ENCODE measurements at regions not wholly inside any gene's neighbourhood (a gene's known extent, or its start where the extent isn't known, plus 50 kb on each side); places are given as distances from the start of the nearest gene placed in this dataset.

DNA sequence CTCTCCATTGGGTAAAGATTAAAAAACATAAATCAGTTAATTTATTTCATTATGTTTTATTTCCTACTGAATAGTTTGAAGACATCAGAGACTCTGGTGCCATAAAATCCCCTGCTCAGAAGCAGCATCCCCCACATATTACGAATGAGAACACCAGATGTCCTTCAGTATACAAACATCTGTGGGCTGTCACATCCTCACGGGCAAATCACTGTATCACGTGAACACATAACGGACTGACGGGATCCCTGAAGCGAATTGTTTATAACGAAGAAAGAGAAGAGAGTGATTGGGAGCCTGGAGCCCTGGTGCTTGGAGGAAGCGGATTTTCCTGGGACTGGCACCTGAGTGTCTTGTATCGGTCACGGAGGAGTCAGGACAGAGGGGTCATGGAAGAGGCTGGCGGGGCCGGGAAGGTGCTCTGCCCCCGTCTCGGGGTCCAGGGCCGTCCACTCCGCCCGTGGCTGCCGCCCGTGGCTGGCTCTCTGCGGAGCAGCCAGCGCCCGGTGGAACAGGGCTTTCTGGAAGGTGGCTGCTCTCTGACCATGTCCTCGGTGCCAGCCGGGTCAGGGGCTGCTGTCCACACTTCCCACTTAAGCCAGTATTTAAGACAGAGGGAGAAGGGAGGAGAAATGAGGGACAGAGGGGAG lies 452.7 kb upstream of the FAT1 start:
- ATAC-seq, result no peak
- ChIA-PET CTCF (ENCODE audit: low intra/inter-chr PET ratio, low total read pairs) (no interaction called here), POLR2A (no interaction called here)
- in situ Hi-C loops (cut with HindIII; ENCODE audit: extremely low pct_ligation_motif_present, low pct_unique_long_range_greater_than_20kb) (no loop called here), intact Hi-C loops (cut with micrococcal nuclease; ENCODE audit: unreplicated experiment) (no loop called here)
- Histone ChIP-seq H4K20me1 (ENCODE audit: insufficient read depth, low read length) (no peaks in the 10 kb centered on the region), H2AFZ (ENCODE audit: low read length) (no peak overlapping the region), H3K4me3 (replicated peaks in 1 of 3; ENCODE audit: insufficient read depth in 1 of 3, low read depth in 2 of 3, low read length in 3 of 3) (no peak overlapping the region), H3K4me1 (ENCODE audit: insufficient read depth, low read length) (peaks cover 8% of the 10 kb centered on the region), H3K9ac (ENCODE audit: insufficient read depth, low read depth, low read length) (no peak overlapping the region), H3K79me2 (ENCODE audit: insufficient read depth, low read length) (no peaks in the 10 kb centered on the region), H3K27me3 (ENCODE audit: control insufficient read depth in 1 of 2, insufficient read depth in 2 of 2, low read length in 2 of 2) (peaks cover 0 to 32% of the 10 kb centered on the region in 2 experiments; a peak in 1 of 5 replicates), H3K9me3 (ENCODE audit: low read length) (no peaks in the 10 kb centered on the region), H3K27ac (ENCODE audit: extremely low read length, insufficient read depth, low read length) (no peak overlapping the region), H3K4me2 (ENCODE audit: low read depth, low read length) (no peak overlapping the region), H3K36me3 (replicated peaks in 1 of 2; ENCODE audit: control insufficient read depth in 1 of 2, insufficient read depth in 2 of 2, low read length in 2 of 2) (no peaks in the 10 kb centered on the region)
- DNase-seq (ENCODE audit: low spot score), result no peak
- no peak for FAIRE-seq
- 10% methylated on average over 20 of the region's 24 CpGs for WGBS (ENCODE audit: low lambda C conversion rate)
- no TSS peak for BruUV-seq (replicated peaks)
- TF ChIP-seq CBFB (CRISPR knock-in tag; IDR thresholded peaks at IDR 0.05) (no peak), RFX1 (IDR thresholded peaks at IDR 0.05) (no peak), ZNF24 (IDR thresholded peaks at IDR 0.05) (no peak), ZNF543 (CRISPR knock-in tag; IDR thresholded peaks at IDR 0.05) (no peak), RFXAP (CRISPR knock-in tag; IDR thresholded peaks at IDR 0.05; ENCODE audit: borderline replicate concordance) (no peak)
- TF ChIP-seq, protein P1, sequence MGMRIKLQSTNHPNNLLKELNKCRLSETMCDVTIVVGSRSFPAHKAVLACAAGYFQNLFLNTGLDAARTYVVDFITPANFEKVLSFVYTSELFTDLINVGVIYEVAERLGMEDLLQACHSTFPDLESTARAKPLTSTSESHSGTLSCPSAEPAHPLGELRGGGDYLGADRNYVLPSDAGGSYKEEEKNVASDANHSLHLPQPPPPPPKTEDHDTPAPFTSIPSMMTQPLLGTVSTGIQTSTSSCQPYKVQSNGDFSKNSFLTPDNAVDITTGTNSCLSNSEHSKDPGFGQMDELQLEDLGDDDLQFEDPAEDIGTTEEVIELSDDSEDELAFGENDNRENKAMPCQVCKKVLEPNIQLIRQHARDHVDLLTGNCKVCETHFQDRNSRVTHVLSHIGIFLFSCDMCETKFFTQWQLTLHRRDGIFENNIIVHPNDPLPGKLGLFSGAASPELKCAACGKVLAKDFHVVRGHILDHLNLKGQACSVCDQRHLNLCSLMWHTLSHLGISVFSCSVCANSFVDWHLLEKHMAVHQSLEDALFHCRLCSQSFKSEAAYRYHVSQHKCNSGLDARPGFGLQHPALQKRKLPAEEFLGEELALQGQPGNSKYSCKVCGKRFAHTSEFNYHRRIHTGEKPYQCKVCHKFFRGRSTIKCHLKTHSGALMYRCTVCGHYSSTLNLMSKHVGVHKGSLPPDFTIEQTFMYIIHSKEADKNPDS (CRISPR knock-in tag; IDR thresholded peaks at IDR 0.05), result no peak

DNA sequence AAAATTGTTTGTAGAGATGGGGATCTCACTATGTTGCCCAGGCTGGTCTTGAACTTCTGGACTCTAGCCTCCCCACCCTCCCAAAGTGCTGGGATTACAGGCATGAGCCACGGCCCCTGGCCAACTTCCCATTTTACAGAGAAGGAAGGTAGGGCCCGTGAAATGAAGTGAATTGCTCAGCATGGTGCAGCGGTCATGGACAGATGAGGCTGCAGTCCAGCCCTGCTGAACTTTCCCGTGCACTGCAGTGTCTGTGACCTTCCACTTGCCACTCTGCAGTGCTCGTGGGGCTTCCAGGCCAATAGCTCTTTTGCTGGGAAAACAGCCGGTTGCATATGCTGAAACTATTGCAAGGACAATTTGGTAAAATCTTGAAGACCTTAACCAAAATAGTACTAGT lies 454.4 kb upstream of the FAT1 start:
- no peak overlapping the region for H3K4me3 ChIP-seq (replicated peaks in 1 of 3; ENCODE audit: insufficient read depth in 1 of 3, low read depth in 2 of 3, low read length in 3 of 3)
- H3K4me1 ChIP-seq (ENCODE audit: insufficient read depth, low read length), result peaks cover 10% of the 10 kb centered on the region
- H4K20me1 ChIP-seq (ENCODE audit: insufficient read depth, low read length), result no peaks in the 10 kb centered on the region
- no peak overlapping the region for H2AFZ ChIP-seq (ENCODE audit: low read length)
- intact Hi-C loops (cut with micrococcal nuclease; ENCODE audit: unreplicated experiment), result no loop called here
- no TSS peak for BruUV-seq (replicated peaks)
- no peak overlapping the region for H3K4me2 ChIP-seq (ENCODE audit: low read depth, low read length)
- no peaks in the 10 kb centered on the region for H3K36me3 ChIP-seq (replicated peaks in 1 of 2; ENCODE audit: control insufficient read depth in 1 of 2, insufficient read depth in 2 of 2, low read length in 2 of 2)
- no peak for FAIRE-seq
- H3K79me2 ChIP-seq (ENCODE audit: insufficient read depth, low read length), result no peaks in the 10 kb centered on the region
- POLR2A ChIA-PET, result no interaction called here
- no peak overlapping the region for H3K9ac ChIP-seq (ENCODE audit: insufficient read depth, low read depth, low read length)
- no peaks in the 10 kb centered on the region for H3K9me3 ChIP-seq (ENCODE audit: low read length)
- H3K27me3 ChIP-seq (ENCODE audit: control insufficient read depth in 1 of 2, insufficient read depth in 2 of 2, low read length in 2 of 2), result peaks cover 0 to 32% of the 10 kb centered on the region in 2 experiments; a peak in 1 of 5 replicates
- CTCF ChIA-PET (ENCODE audit: low intra/inter-chr PET ratio, low total read pairs), result no interaction called here
- no peak overlapping the region for H3K27ac ChIP-seq (ENCODE audit: extremely low read length, insufficient read depth, low read length)
- ATAC-seq, result no peak
- WGBS (ENCODE audit: low lambda C conversion rate), result 38% methylated on average over 6 of the region's 6 CpGs
- in situ Hi-C loops (cut with HindIII; ENCODE audit: extremely low pct_ligation_motif_present, low pct_unique_long_range_greater_than_20kb), result no loop called here
- TF ChIP-seq GATAD1 (CRISPR knock-in tag; IDR thresholded peaks at IDR 0.05) (no peak), SMYD3 (CRISPR knock-in tag; IDR thresholded peaks at IDR 0.05) (no peak), RNF219 (CRISPR knock-in tag; IDR thresholded peaks at IDR 0.05) (no peak), ZBTB20 (CRISPR knock-in tag; IDR thresholded peaks at IDR 0.05; ENCODE audit: borderline replicate concordance, low read depth) (no peak), SUZ12 (IDR thresholded peaks at IDR 0.05; ENCODE audit: low read depth, low read length) (no peak), MYC (CRISPR knock-in tag; IDR thresholded peaks at IDR 0.05; ENCODE audit: borderline replicate concordance) (no peak)
- TF ChIP-seq, protein P2, sequence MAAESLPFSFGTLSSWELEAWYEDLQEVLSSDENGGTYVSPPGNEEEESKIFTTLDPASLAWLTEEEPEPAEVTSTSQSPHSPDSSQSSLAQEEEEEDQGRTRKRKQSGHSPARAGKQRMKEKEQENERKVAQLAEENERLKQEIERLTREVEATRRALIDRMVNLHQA (CRISPR knock-in tag; IDR thresholded peaks at IDR 0.05), result no peak
- DNase-seq (ENCODE audit: low spot score), result no peak
